BE2C (cell line): ENCODE measurements at regions not wholly inside any gene's neighbourhood (a gene's known extent, or its start where the extent isn't known, plus 50 kb on each side); places are given as distances from the start of the nearest gene placed in this dataset.

Experiments
- DNase-seq: peaks from one replicate; pipeline ENCODE4 v3.0.0-alpha.2; 2020
- H3K27me3 ChIP-seq: fragments of 250-450 bp; sonication (Bioruptor Pico); 2 replicates; pipeline ENCODE4 v1.5.1; 2020; ENCODE audit warnings: mild to moderate bottlenecking
- H3K36me3 ChIP-seq: fragments of 250-450 bp; sonication (Bioruptor Pico); 2 replicates; pipeline ENCODE4 v1.5.1; 2020; ENCODE audit warnings: mild to moderate bottlenecking
- H3K4me1 ChIP-seq: fragments of 250-450 bp; sonication (Bioruptor Pico); 2 replicates; pipeline ENCODE4 v1.5.1; 2020
- H3K4me3 ChIP-seq: 2 replicates; pipeline ENCODE4 v1.5.1; 2011; ENCODE audit warnings: low read depth, low read length
- H3K9me3 ChIP-seq: fragments of 250-450 bp; sonication (Bioruptor Pico); 2 replicates; pipeline ENCODE4 v1.5.1; 2020
- TF ChIP-seq, protein P1 (sequence below): IDR thresholded peaks from 2 replicates; pipeline ENCODE4 v1.5.1; 2012; ENCODE audit warnings: mild to moderate bottlenecking, low read depth, low read length

DNA sequence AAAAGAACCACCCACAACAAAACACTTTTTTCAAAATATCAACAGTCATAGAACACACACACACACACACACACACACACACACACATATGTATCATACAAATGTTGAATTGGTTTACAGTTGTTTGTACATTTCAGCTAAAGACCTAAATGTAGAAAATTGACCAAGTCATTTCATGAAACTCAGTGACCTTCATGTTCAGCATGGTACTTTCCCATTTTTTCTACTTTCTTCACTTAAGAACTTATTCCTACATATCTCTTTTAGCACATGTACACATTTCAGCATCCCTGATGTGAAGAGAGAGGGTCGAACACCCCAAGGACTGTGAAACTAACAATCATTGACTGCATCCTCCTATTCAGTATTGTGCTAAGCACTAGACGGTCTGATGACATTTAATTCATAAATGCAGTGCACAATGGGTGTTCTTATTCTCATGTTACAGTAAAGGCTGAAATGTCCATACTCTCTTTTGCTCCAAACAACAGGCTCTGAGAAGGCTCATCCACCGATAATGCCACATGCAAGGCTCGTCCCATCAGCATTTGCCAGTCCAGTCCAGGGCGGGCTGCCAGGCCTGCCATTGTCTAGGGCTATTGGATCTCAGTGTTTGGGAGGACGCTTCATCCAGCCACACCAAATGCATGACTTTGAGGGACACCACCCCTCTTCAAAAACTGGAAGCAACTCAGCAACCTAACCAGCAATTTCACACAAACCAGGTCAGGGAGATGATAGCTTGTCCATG lies 150.1 kb upstream of the RUNX1 start:
- no peak overlapping the region for H3K4me3 ChIP-seq
- DNase-seq = no peak
- TF ChIP-seq, protein P1, sequence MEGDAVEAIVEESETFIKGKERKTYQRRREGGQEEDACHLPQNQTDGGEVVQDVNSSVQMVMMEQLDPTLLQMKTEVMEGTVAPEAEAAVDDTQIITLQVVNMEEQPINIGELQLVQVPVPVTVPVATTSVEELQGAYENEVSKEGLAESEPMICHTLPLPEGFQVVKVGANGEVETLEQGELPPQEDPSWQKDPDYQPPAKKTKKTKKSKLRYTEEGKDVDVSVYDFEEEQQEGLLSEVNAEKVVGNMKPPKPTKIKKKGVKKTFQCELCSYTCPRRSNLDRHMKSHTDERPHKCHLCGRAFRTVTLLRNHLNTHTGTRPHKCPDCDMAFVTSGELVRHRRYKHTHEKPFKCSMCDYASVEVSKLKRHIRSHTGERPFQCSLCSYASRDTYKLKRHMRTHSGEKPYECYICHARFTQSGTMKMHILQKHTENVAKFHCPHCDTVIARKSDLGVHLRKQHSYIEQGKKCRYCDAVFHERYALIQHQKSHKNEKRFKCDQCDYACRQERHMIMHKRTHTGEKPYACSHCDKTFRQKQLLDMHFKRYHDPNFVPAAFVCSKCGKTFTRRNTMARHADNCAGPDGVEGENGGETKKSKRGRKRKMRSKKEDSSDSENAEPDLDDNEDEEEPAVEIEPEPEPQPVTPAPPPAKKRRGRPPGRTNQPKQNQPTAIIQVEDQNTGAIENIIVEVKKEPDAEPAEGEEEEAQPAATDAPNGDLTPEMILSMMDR = no peak
- no peaks in the 10 kb centered on the region for H3K4me1 ChIP-seq
- H3K36me3 ChIP-seq = no peaks in the 10 kb centered on the region
- H3K27me3 ChIP-seq = no peaks in the 10 kb centered on the region
- H3K9me3 ChIP-seq = no peaks in the 10 kb centered on the region; the same call in 1 of the 2 replicates

- Histone ChIP-seq H3K9me3 (no peaks in the 10 kb centered on the region; the same call in 1 of the 2 replicates), H3K4me1 (no peaks in the 10 kb centered on the region), H3K4me3 (no peak overlapping the region), H3K27me3 (no peaks in the 10 kb centered on the region), H3K36me3 (no peaks in the 10 kb centered on the region)
- no peak for DNase-seq
- TF ChIP-seq, protein P1 = no peak
Measured at GRCh38 chr21:35198565-35198964, 149.5 kb upstream of the RUNX1 start.

DNA sequence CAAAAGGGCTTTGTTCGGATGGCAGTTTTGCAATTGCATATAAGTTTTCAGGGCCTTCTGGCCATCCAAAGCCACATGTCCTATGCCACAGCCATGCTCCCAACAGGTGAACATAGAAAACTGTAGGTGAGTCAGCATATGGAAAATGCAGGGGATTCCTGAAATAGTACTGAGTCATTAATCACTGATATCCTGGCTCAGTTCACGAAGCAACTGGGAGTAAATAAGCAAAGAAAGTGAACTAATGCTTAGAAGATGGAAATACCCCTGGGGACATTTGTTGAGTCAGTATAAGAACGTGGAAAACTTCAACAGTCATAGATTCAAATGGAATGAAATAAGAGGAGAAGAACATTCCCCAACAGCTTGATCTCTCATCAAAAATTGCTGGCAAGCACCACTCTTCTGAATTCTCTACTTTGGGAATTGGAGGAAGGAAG lies 148.9 kb upstream of the RUNX1 start:
- TF ChIP-seq, protein P1 = no peak
- Histone ChIP-seq H3K4me1 (no peaks in the 10 kb centered on the region), H3K4me3 (no peak overlapping the region), H3K27me3 (no peaks in the 10 kb centered on the region), H3K9me3 (no peaks in the 10 kb centered on the region; the same call in 1 of the 2 replicates), H3K36me3 (no peaks in the 10 kb centered on the region)
- no peak for DNase-seq

DNA sequence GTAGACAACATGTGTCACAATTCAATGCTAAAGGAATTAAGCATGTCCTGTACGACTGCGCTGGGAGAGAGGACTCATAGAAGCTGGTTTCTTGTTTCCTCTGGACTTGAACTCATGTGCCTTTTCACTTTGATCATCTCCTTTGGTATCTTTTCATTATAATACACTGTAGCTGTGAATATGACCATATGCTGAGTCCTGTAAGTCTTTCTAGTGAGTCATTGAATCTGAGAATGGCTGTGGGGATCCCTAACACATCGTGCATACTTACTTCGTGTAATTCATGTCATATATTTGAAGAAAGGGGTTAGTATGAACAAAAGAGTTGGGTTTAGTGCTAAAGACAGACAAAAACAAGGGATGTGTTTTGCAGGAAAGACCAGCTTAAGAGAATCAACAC lies 148.1 kb upstream of the RUNX1 start:
- no peak for DNase-seq
- TF ChIP-seq, protein P1 = no peak
- no peaks in the 10 kb centered on the region for H3K36me3 ChIP-seq
- no peak overlapping the region for H3K4me3 ChIP-seq
- H3K4me1 ChIP-seq = no peaks in the 10 kb centered on the region
- no peaks in the 10 kb centered on the region for H3K27me3 ChIP-seq
- H3K9me3 ChIP-seq = no peaks in the 10 kb centered on the region; the same call in 1 of the 2 replicates

DNA sequence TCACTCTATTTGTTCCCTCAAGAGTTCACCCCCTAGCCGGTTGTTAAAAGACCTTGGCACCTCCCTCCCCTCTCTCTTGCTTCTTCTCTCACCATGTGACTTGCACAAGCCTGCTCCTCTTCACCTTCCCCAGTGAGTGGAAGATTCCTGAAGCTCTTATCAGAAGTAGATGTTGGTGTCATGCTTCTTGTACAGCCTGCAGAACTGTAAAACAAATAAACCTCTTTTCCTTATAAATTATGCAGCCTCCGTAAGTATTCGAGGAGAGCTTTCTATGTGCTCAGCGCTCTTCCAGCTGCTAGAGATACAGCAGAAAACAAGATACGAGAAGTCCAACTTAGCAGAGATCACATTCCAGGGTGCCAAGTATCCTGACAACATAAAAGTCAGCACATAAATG lies 147.0 kb upstream of the RUNX1 start:
- Histone ChIP-seq H3K4me3 (no peak overlapping the region), H3K4me1 (no peaks in the 10 kb centered on the region), H3K27me3 (no peaks in the 10 kb centered on the region), H3K36me3 (no peaks in the 10 kb centered on the region), H3K9me3 (no peaks in the 10 kb centered on the region; the same call in 1 of the 2 replicates)
- no peak for DNase-seq
- TF ChIP-seq, protein P1 = no peak

- H3K36me3 ChIP-seq = no peaks in the 10 kb centered on the region
- TF ChIP-seq, protein P1 = no peak
- no peaks in the 10 kb centered on the region for H3K27me3 ChIP-seq
- no peaks in the 10 kb centered on the region for H3K4me1 ChIP-seq
- no peaks in the 10 kb centered on the region; the same call in 1 of the 2 replicates for H3K9me3 ChIP-seq
- no peak overlapping the region for H3K4me3 ChIP-seq
- DNase-seq = no peak
Measured at GRCh38 chr21:35195232-35195631, 146.1 kb upstream of the RUNX1 start.
